DND-41 (cell line): ENCODE measurements at regions not wholly inside any gene's neighbourhood (a gene's known extent, or its start where the extent isn't known, plus 50 kb on each side); places are given as distances from the start of the nearest gene placed in this dataset.

Experiments
- ATAC-seq: fragments of 200-7000 bp; cut with Tn5 transposase; 3 replicates; pipeline ENCODE4 v1.9.1; 2021; ENCODE audit warnings: low read depth; ENCODE audit not compliant: insufficient read depth
- DNase-seq: peaks from one replicate; pipeline ENCODE4 v3.0.0-alpha.2; 2020
- H2AFZ ChIP-seq: 2 replicates; pipeline ENCODE4 v1.6.0; 2012; ENCODE audit warnings: low read depth, low read length
- H3K27ac ChIP-seq: 2 replicates; pipeline ENCODE4 v1.5.1; 2012; ENCODE audit warnings: low read length, inconsistent platforms
- H3K27me3 ChIP-seq: fragments of 200-600 bp; sonication (generic); 2 replicates; pipeline ENCODE4 v1.6.0; 2012; ENCODE audit warnings: low read length, mild to moderate bottlenecking, inconsistent platforms; ENCODE audit not compliant: insufficient read depth, poor library complexity
- H3K36me3 ChIP-seq: 2 replicates; pipeline ENCODE4 v1.5.1; 2012; ENCODE audit warnings: low read length, inconsistent platforms; ENCODE audit not compliant: insufficient read depth
- H3K4me1 ChIP-seq: 2 replicates; pipeline ENCODE4 v1.5.1; 2012; ENCODE audit warnings: mild to moderate bottlenecking, low read length; ENCODE audit not compliant: insufficient read depth
- H3K4me2 ChIP-seq: 2 replicates; pipeline ENCODE4 v1.6.0; 2012; ENCODE audit warnings: mild to moderate bottlenecking, moderate library complexity, low read length, inconsistent platforms; ENCODE audit not compliant: insufficient read depth
- H3K4me3 ChIP-seq, 2 experiments: fragments of 200-600 bp in 1 of 2; shearing (Covaris generic) in 1 of 2; 2 replicates each; pipeline ENCODE4 v1.5.1; 2012 to 2016; ENCODE audit warnings: inconsistent platforms in 2 of 2, low read length in 2 of 2, mild to moderate bottlenecking in 2 of 2, low read depth in 1 of 2, moderate library complexity in 1 of 2
- H3K79me2 ChIP-seq: 2 replicates; pipeline ENCODE4 v1.6.0; 2012; ENCODE audit warnings: low read length, inconsistent platforms; ENCODE audit not compliant: insufficient read depth
- H3K9ac ChIP-seq: 2 replicates; pipeline ENCODE4 v1.6.0; 2012; ENCODE audit warnings: low read depth, mild to moderate bottlenecking, inconsistent platforms, low read length, moderate library complexity
- H3K9me3 ChIP-seq: 2 replicates; pipeline ENCODE4 v1.5.1; 2012; ENCODE audit warnings: low read length, moderate library complexity, mild to moderate bottlenecking, inconsistent platforms; ENCODE audit not compliant: insufficient read depth, severe bottlenecking
- H4K20me1 ChIP-seq: 2 replicates; pipeline ENCODE4 v1.6.0; 2012; ENCODE audit warnings: low read length; ENCODE audit not compliant: insufficient read depth
- EZH2 ChIP-seq: IDR thresholded peaks from 3 replicates; pipeline ENCODE4 v1.6.1; 2012; ENCODE audit warnings: borderline replicate concordance, low read depth, mild to moderate bottlenecking, moderate library complexity, low read length, inconsistent platforms; ENCODE audit not compliant: severe bottlenecking
- TF ChIP-seq, protein P1 (sequence below): IDR thresholded peaks from 2 replicates; pipeline ENCODE4 v1.5.1; 2012; ENCODE audit warnings: borderline replicate concordance, low read length, moderate library complexity, mild to moderate bottlenecking; ENCODE audit not compliant: poor library complexity, severe bottlenecking; ENCODE audit errors: extremely low read depth

DNA sequence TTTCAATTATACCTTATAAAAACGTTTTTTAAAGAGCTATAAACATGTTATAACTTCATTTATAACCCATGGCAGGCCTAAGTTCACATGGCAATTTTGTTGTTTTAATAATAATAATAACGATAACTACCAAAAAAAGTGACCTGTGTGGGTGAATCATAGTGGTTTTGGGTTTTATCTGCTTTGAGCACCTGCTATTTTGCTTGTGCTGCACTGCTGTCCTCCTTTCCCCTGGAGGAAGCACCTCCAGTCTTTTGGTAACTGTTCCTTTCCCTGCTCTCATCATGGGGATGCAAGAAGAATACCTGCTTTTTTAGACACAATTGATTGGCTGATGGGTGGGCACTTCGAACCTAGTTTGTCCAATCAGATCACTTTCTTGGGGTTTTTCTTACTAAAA, 388.0 kb upstream of the TBL1XR1 start:
- ATAC-seq (no peak), DNase-seq (no peak)
- Histone ChIP-seq H3K9ac (no peak overlapping the region), H3K36me3 (no peaks in the 10 kb centered on the region), H3K9me3 (no peaks in the 10 kb centered on the region), H3K4me3 (no peak overlapping the region), H3K4me2 (no peak overlapping the region), H3K27me3 (no peaks in the 10 kb centered on the region), H4K20me1 (no peaks in the 10 kb centered on the region), H3K4me1 (peaks cover 3% of the 10 kb centered on the region; the same call in 1 of the 2 replicates), H3K79me2 (no peaks in the 10 kb centered on the region), H2AFZ (no peak overlapping the region), H3K27ac (no peak overlapping the region)
- TF ChIP-seq, protein P1, sequence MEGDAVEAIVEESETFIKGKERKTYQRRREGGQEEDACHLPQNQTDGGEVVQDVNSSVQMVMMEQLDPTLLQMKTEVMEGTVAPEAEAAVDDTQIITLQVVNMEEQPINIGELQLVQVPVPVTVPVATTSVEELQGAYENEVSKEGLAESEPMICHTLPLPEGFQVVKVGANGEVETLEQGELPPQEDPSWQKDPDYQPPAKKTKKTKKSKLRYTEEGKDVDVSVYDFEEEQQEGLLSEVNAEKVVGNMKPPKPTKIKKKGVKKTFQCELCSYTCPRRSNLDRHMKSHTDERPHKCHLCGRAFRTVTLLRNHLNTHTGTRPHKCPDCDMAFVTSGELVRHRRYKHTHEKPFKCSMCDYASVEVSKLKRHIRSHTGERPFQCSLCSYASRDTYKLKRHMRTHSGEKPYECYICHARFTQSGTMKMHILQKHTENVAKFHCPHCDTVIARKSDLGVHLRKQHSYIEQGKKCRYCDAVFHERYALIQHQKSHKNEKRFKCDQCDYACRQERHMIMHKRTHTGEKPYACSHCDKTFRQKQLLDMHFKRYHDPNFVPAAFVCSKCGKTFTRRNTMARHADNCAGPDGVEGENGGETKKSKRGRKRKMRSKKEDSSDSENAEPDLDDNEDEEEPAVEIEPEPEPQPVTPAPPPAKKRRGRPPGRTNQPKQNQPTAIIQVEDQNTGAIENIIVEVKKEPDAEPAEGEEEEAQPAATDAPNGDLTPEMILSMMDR: no peak
- TF ChIP-seq EZH2: no peak

- no peak for DNase-seq
- no peaks in the 10 kb centered on the region for H3K36me3 ChIP-seq
- no peak overlapping the region for H3K9ac ChIP-seq
- TF ChIP-seq, protein P1: no peak
- TF ChIP-seq EZH2: no peak
- no peaks in the 10 kb centered on the region for H3K27me3 ChIP-seq
- ATAC-seq: no peak
- H3K9me3 ChIP-seq: no peaks in the 10 kb centered on the region
- H3K4me3 ChIP-seq: no peak overlapping the region
- H3K79me2 ChIP-seq: no peaks in the 10 kb centered on the region
- no peak overlapping the region for H3K27ac ChIP-seq
- no peaks in the 10 kb centered on the region for H4K20me1 ChIP-seq
- H3K4me2 ChIP-seq: no peak overlapping the region
- H3K4me1 ChIP-seq: peaks cover 21% of the 10 kb centered on the region
- no peak overlapping the region for H2AFZ ChIP-seq
Observed at GRCh38 chr3:177589041-177589650, 391.9 kb upstream of the TBL1XR1 start.

GRCh38 chr3:177589911-177590381, 392.7 kb upstream of the TBL1XR1 start:
- Histone ChIP-seq H3K4me3 (no peak overlapping the region), H4K20me1 (no peaks in the 10 kb centered on the region), H3K27me3 (no peaks in the 10 kb centered on the region), H3K4me2 (no peak overlapping the region), H3K27ac (no peak overlapping the region), H2AFZ (no peak overlapping the region), H3K36me3 (no peaks in the 10 kb centered on the region), H3K4me1 (peaks cover 25% of the 10 kb centered on the region), H3K9me3 (no peaks in the 10 kb centered on the region), H3K79me2 (no peaks in the 10 kb centered on the region), H3K9ac (no peak overlapping the region)
- ATAC-seq: no peak
- no peak for DNase-seq
- TF ChIP-seq EZH2: no peak
- TF ChIP-seq, protein P1: no peak

DNA sequence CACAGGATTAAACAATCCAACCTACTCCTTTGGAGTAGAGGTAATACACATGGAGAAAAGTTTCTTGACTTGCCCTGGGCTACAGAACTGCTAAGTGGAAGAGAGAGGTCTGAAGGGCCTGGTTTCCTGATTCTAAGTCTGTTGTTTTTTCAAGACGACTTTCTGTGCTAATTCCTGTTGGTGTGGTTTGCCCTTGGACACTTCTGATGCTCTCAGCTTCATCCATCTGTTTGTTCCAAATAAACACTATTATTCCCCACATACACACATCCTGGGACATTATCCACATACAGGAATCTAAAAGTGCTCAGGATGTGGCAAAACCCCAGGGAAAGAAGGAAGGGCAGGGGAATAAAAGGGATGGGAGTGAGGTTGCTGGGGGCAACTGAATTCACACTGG, 393.5 kb upstream of the TBL1XR1 start:
- H3K4me1 ChIP-seq: peaks cover 34% of the 10 kb centered on the region
- H3K27me3 ChIP-seq: no peaks in the 10 kb centered on the region
- no peaks in the 10 kb centered on the region for H3K36me3 ChIP-seq
- H3K4me3 ChIP-seq: no peak overlapping the region
- H4K20me1 ChIP-seq: no peaks in the 10 kb centered on the region
- H3K9me3 ChIP-seq: no peaks in the 10 kb centered on the region
- H3K27ac ChIP-seq: peak overlapping the region; percentile 64
- ATAC-seq (no peak), DNase-seq (no peak)
- H2AFZ ChIP-seq: no peak overlapping the region
- H3K9ac ChIP-seq: no peak overlapping the region
- TF ChIP-seq EZH2: no peak
- TF ChIP-seq, protein P1: no peak
- H3K4me2 ChIP-seq: no peak overlapping the region
- no peaks in the 10 kb centered on the region for H3K79me2 ChIP-seq
